ENCODE measurements at regions not wholly inside any gene's neighbourhood (a gene's known extent, or its start where the extent isn't known, plus 50 kb on each side); places are given as distances from the start of the nearest gene placed in this dataset.

GRCh38 chr2:188181884-188182283 lies 109.8 kb upstream of the GULP1 start:
- no peak for TF ChIP-seq EZH2phosphoT487 (conservative IDR thresholded peaks at IDR 0.05; ENCODE audit: low read length)
- TF ChIP-seq CTCF (IDR thresholded peaks at IDR 0.05; ENCODE audit: insufficient read depth, low read length, poor library complexity, severe bottlenecking): no peak
- Histone ChIP-seq H2AFZ (ENCODE audit: low read depth, low read length, severe bottlenecking) (no peak overlapping the region), H3K36me3 (ENCODE audit: low read length) (no peaks in the 10 kb centered on the region), H3F3A (ENCODE audit: insufficient read depth) (no peaks in the 10 kb centered on the region), H3K27me3 (ENCODE audit: low read length) (no peaks in the 10 kb centered on the region), H4K20me1 (ENCODE audit: low read depth, low read length) (no peaks in the 10 kb centered on the region), H3K27ac (ENCODE audit: low read depth, low read length) (no peak overlapping the region), H3K9me2 (replicated peaks; ENCODE audit: insufficient read depth, low read length) (no peaks in the 10 kb centered on the region), H3K9ac (ENCODE audit: low read length) (no peak overlapping the region), H3K79me2 (ENCODE audit: insufficient read depth, low read length) (no peaks in the 10 kb centered on the region), H3K9me3 (ENCODE audit: insufficient read depth, low read length) (no peaks in the 10 kb centered on the region), H3K4me2 (ENCODE audit: low read depth, low read length, poor library complexity, severe bottlenecking) (no peak overlapping the region), H3K4me3 (ENCODE audit: insufficient read depth, low read length, poor library complexity, severe bottlenecking) (no peak overlapping the region)

GRCh38 chr2:188187726-188188125 lies 103.9 kb upstream of the GULP1 start:
- H3K79me2 ChIP-seq (ENCODE audit: insufficient read depth, low read length): no peaks in the 10 kb centered on the region
- no peaks in the 10 kb centered on the region for H3K36me3 ChIP-seq (ENCODE audit: low read length)
- H3K9ac ChIP-seq (ENCODE audit: low read length): no peak overlapping the region
- no peaks in the 10 kb centered on the region for H3K27me3 ChIP-seq (ENCODE audit: low read length)
- H4K20me1 ChIP-seq (ENCODE audit: low read depth, low read length): no peaks in the 10 kb centered on the region
- no peak overlapping the region for H3K4me2 ChIP-seq (ENCODE audit: low read depth, low read length, poor library complexity, severe bottlenecking)
- no peak overlapping the region for H2AFZ ChIP-seq (ENCODE audit: low read depth, low read length, severe bottlenecking)
- no peak for TF ChIP-seq CTCF (IDR thresholded peaks at IDR 0.05; ENCODE audit: insufficient read depth, low read length, poor library complexity, severe bottlenecking)
- H3K9me2 ChIP-seq (replicated peaks; ENCODE audit: insufficient read depth, low read length): no peaks in the 10 kb centered on the region
- H3K27ac ChIP-seq (ENCODE audit: low read depth, low read length): no peak overlapping the region
- no peaks in the 10 kb centered on the region for H3F3A ChIP-seq (ENCODE audit: insufficient read depth)
- no peaks in the 10 kb centered on the region for H3K9me3 ChIP-seq (ENCODE audit: insufficient read depth, low read length)
- H3K4me3 ChIP-seq (ENCODE audit: insufficient read depth, low read length, poor library complexity, severe bottlenecking): no peak overlapping the region

GRCh38 chr2:188189356-188189755 lies 102.3 kb upstream of the GULP1 start:
- no peaks in the 10 kb centered on the region for H3F3A ChIP-seq (ENCODE audit: insufficient read depth)
- TF ChIP-seq EZH2phosphoT487 (conservative IDR thresholded peaks at IDR 0.05; ENCODE audit: low read length): no peak
- TF ChIP-seq CTCF (IDR thresholded peaks at IDR 0.05; ENCODE audit: insufficient read depth, low read length, poor library complexity, severe bottlenecking): no peak
- no peak overlapping the region for H3K27ac ChIP-seq (ENCODE audit: low read depth, low read length)
- no peak overlapping the region for H3K9ac ChIP-seq (ENCODE audit: low read length)
- H3K27me3 ChIP-seq (ENCODE audit: low read length): no peaks in the 10 kb centered on the region
- H3K36me3 ChIP-seq (ENCODE audit: low read length): no peaks in the 10 kb centered on the region
- H3K79me2 ChIP-seq (ENCODE audit: insufficient read depth, low read length): no peaks in the 10 kb centered on the region
- no peaks in the 10 kb centered on the region for H4K20me1 ChIP-seq (ENCODE audit: low read depth, low read length)
- no peaks in the 10 kb centered on the region for H3K9me3 ChIP-seq (ENCODE audit: insufficient read depth, low read length)
- no peaks in the 10 kb centered on the region for H3K9me2 ChIP-seq (replicated peaks; ENCODE audit: insufficient read depth, low read length)
- no peak overlapping the region for H2AFZ ChIP-seq (ENCODE audit: low read depth, low read length, severe bottlenecking)
- H3K4me3 ChIP-seq (ENCODE audit: insufficient read depth, low read length, poor library complexity, severe bottlenecking): no peak overlapping the region
- no peak overlapping the region for H3K4me2 ChIP-seq (ENCODE audit: low read depth, low read length, poor library complexity, severe bottlenecking)

- Histone ChIP-seq H3K4me2 (ENCODE audit: low read depth, low read length, poor library complexity, severe bottlenecking) (no peak overlapping the region), H3K9me2 (replicated peaks; ENCODE audit: insufficient read depth, low read length) (no peaks in the 10 kb centered on the region), H3K27me3 (ENCODE audit: low read length) (no peaks in the 10 kb centered on the region), H3K4me3 (ENCODE audit: insufficient read depth, low read length, poor library complexity, severe bottlenecking) (no peak overlapping the region), H3K79me2 (ENCODE audit: insufficient read depth, low read length) (no peaks in the 10 kb centered on the region), H3K27ac (ENCODE audit: low read depth, low read length) (no peak overlapping the region), H3K9ac (ENCODE audit: low read length) (no peak overlapping the region), H3F3A (ENCODE audit: insufficient read depth) (no peaks in the 10 kb centered on the region), H3K36me3 (ENCODE audit: low read length) (no peaks in the 10 kb centered on the region), H4K20me1 (ENCODE audit: low read depth, low read length) (no peaks in the 10 kb centered on the region), H2AFZ (ENCODE audit: low read depth, low read length, severe bottlenecking) (no peak overlapping the region), H3K9me3 (ENCODE audit: insufficient read depth, low read length) (no peaks in the 10 kb centered on the region)
- TF ChIP-seq CTCF (IDR thresholded peaks at IDR 0.05; ENCODE audit: insufficient read depth, low read length, poor library complexity, severe bottlenecking): no peak
These were observed 98.4 kb upstream of the GULP1 start for GRCh38 chr2:188193230-188193629.
